Liver (tissue), 3 donors: ENCODE measurements at regions not wholly inside any gene's neighbourhood (a gene's known extent, or its start where the extent isn't known, plus 50 kb on each side); places are given as distances from the start of the nearest gene placed in this dataset.

Experiments used
- EGR1 ChIP-seq, 2 donors: IDR thresholded peaks; 2 replicates each; pipeline ENCODE4 v1.6.1; 2016 to 2018; ENCODE audit warnings: antibody characterized with exemption in 2 of 2, low read depth in 2 of 2
- FOXA2 ChIP-seq: IDR thresholded peaks from 2 replicates; pipeline ENCODE4 v1.6.1; 2016; ENCODE audit warnings: antibody characterized with exemption
- GABPA ChIP-seq, 2 donors: IDR thresholded peaks in 1 of 2; conservative IDR thresholded peaks in 1 of 2; 2 replicates each; pipeline ENCODE4 v1.6.1; 2016; ENCODE audit warnings: antibody characterized with exemption in 2 of 2, mild to moderate bottlenecking in 1 of 2, moderate library complexity in 1 of 2
- JUND ChIP-seq, 2 donors: IDR thresholded peaks; 2 replicates each; pipeline ENCODE4 v1.6.1; 2016; ENCODE audit warnings: antibody characterized with exemption in 2 of 2
- NR2F2 ChIP-seq: IDR thresholded peaks from 2 replicates; pipeline ENCODE4 v1.6.1; 2016; ENCODE audit warnings: antibody characterized with exemption
- RAD21 ChIP-seq, 2 donors: IDR thresholded peaks; 2 replicates each; pipeline ENCODE4 v1.6.1; 2016; ENCODE audit warnings: antibody characterized with exemption in 2 of 2, mild to moderate bottlenecking in 2 of 2
- SP1 ChIP-seq: IDR thresholded peaks from 2 replicates; pipeline ENCODE4 v1.6.1; 2018; ENCODE audit warnings: antibody characterized with exemption, mild to moderate bottlenecking
- TAF1 ChIP-seq: conservative IDR thresholded peaks from 2 replicates; pipeline ENCODE4 v1.6.1; 2016; ENCODE audit warnings: antibody characterized with exemption, mild to moderate bottlenecking
- YY1 ChIP-seq: IDR thresholded peaks from 2 replicates; pipeline ENCODE4 v1.6.1; 2016; ENCODE audit warnings: antibody characterized with exemption, mild to moderate bottlenecking
- TF ChIP-seq, protein P1 (sequence below): fragments of 150-350 bp; IDR thresholded peaks from 2 replicates; pipeline ENCODE4 v1.5.1; 2017; ENCODE audit warnings: improper control_type of control experiment, low read depth, low read length; ENCODE audit not compliant: missing input control
- TF ChIP-seq, protein P2 (sequence below): IDR thresholded peaks from 2 replicates; pipeline ENCODE4 v1.6.1; 2016; ENCODE audit warnings: antibody characterized with exemption
- TF ChIP-seq, protein P3 (sequence below): IDR thresholded peaks from 2 replicates; pipeline ENCODE4 v1.6.1; 2016; ENCODE audit warnings: antibody characterized with exemption
- TF ChIP-seq, protein P4 (sequence below): IDR thresholded peaks from 2 replicates; pipeline ENCODE4 v1.6.1; 2016; ENCODE audit warnings: antibody characterized with exemption, mild to moderate bottlenecking
- donor health status: healthy.
- donor health status: healthy.

DNA sequence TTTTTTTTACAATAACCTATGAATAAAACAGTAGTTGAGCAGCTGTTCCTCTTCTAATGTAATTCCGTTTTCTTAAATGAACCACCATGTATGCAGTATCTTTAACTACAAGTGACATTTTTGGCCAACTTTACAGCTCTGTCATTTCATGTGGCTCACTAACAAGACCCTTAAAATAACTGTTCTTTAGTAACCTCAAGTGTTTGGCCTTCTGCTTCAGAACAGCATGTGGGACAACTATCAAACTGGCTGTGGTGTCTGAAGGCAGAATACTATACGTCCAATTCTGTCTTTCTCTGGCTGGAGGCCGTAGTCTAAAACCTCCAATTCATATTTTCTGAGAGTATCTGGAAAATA, 391.4 kb downstream of the NNT start:
- TF ChIP-seq NR2F2, result no peak
- TF ChIP-seq, protein P1, sequence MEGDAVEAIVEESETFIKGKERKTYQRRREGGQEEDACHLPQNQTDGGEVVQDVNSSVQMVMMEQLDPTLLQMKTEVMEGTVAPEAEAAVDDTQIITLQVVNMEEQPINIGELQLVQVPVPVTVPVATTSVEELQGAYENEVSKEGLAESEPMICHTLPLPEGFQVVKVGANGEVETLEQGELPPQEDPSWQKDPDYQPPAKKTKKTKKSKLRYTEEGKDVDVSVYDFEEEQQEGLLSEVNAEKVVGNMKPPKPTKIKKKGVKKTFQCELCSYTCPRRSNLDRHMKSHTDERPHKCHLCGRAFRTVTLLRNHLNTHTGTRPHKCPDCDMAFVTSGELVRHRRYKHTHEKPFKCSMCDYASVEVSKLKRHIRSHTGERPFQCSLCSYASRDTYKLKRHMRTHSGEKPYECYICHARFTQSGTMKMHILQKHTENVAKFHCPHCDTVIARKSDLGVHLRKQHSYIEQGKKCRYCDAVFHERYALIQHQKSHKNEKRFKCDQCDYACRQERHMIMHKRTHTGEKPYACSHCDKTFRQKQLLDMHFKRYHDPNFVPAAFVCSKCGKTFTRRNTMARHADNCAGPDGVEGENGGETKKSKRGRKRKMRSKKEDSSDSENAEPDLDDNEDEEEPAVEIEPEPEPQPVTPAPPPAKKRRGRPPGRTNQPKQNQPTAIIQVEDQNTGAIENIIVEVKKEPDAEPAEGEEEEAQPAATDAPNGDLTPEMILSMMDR, result no peak
- no peak for TF ChIP-seq GABPA (IDR thresholded peaks at IDR 0.05 in 1 of 2, conservative IDR thresholded peaks at IDR 0.05 in 1 of 2)
- TF ChIP-seq, protein P2, sequence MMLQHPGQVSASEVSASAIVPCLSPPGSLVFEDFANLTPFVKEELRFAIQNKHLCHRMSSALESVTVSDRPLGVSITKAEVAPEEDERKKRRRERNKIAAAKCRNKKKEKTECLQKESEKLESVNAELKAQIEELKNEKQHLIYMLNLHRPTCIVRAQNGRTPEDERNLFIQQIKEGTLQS, result no peak
- TF ChIP-seq TAF1, result no peak
- TF ChIP-seq YY1, result no peak
- no peak for TF ChIP-seq RAD21 (IDR thresholded peaks at IDR 0.05)
- TF ChIP-seq, protein P3, sequence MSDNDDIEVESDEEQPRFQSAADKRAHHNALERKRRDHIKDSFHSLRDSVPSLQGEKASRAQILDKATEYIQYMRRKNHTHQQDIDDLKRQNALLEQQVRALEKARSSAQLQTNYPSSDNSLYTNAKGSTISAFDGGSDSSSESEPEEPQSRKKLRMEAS, result no peak
- no peak for TF ChIP-seq FOXA2
- TF ChIP-seq JUND (IDR thresholded peaks at IDR 0.05), result no peak
- TF ChIP-seq, protein P4, sequence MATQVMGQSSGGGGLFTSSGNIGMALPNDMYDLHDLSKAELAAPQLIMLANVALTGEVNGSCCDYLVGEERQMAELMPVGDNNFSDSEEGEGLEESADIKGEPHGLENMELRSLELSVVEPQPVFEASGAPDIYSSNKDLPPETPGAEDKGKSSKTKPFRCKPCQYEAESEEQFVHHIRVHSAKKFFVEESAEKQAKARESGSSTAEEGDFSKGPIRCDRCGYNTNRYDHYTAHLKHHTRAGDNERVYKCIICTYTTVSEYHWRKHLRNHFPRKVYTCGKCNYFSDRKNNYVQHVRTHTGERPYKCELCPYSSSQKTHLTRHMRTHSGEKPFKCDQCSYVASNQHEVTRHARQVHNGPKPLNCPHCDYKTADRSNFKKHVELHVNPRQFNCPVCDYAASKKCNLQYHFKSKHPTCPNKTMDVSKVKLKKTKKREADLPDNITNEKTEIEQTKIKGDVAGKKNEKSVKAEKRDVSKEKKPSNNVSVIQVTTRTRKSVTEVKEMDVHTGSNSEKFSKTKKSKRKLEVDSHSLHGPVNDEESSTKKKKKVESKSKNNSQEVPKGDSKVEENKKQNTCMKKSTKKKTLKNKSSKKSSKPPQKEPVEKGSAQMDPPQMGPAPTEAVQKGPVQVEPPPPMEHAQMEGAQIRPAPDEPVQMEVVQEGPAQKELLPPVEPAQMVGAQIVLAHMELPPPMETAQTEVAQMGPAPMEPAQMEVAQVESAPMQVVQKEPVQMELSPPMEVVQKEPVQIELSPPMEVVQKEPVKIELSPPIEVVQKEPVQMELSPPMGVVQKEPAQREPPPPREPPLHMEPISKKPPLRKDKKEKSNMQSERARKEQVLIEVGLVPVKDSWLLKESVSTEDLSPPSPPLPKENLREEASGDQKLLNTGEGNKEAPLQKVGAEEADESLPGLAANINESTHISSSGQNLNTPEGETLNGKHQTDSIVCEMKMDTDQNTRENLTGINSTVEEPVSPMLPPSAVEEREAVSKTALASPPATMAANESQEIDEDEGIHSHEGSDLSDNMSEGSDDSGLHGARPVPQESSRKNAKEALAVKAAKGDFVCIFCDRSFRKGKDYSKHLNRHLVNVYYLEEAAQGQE, result no peak
- TF ChIP-seq SP1, result no peak
- TF ChIP-seq EGR1 (IDR thresholded peaks at IDR 0.05; ENCODE audit: low read depth in 2 of 2), result no peak
